Epidermal melanocyte (primary cell): ENCODE measurements at regions not wholly inside any gene's neighbourhood (a gene's known extent, or its start where the extent isn't known, plus 50 kb on each side); places are given as distances from the start of the nearest gene placed in this dataset.

Experiments
- DNase-seq: peaks from one replicate; pipeline ENCODE4 v3.0.0; 2011; ENCODE audit warnings: low spot score; ENCODE audit not compliant: insufficient read length

DNA sequence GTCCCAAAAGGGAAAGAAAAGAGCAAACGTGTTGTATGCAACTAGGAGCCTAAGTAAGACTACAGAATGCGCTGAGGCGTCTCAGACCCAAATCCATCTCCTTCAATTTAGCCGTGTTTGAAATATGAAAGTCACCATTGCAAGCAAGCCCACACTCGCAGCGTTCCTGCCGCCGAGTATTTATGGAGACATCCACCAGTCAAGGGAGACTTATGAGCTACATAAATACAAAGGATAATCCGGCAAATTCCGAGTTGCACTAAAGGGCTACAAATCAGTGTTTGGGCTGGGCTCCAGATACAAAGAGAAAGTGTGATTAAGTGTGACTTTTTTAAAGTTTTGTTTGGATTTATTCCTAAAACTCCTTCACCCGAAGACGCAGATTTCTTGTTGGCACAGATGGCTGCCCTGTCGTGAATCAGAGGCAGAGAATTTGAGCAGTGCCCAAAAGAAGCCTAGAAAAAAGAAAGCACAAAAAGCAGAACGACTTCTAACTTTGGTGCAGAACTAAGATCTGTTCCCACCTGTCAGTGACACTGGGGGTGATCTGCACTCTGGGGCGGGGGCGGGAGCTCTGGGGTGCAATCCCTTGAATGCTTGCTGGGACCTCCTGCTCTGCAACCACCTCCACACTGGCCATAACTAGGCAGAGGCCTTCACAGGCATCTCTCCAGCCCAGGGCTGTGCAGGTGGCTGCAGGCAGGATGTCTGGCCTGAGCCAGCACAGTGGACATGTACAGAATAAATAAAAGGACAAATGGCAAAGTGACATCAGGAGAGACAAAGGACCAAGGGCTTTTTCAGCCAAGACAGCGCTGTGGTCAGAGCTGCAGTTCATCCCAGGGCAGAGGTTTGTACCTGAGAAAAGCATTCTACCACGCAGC is 489.7 kb downstream of the NPHP4 start:
- DNase-seq: no peak

DNA sequence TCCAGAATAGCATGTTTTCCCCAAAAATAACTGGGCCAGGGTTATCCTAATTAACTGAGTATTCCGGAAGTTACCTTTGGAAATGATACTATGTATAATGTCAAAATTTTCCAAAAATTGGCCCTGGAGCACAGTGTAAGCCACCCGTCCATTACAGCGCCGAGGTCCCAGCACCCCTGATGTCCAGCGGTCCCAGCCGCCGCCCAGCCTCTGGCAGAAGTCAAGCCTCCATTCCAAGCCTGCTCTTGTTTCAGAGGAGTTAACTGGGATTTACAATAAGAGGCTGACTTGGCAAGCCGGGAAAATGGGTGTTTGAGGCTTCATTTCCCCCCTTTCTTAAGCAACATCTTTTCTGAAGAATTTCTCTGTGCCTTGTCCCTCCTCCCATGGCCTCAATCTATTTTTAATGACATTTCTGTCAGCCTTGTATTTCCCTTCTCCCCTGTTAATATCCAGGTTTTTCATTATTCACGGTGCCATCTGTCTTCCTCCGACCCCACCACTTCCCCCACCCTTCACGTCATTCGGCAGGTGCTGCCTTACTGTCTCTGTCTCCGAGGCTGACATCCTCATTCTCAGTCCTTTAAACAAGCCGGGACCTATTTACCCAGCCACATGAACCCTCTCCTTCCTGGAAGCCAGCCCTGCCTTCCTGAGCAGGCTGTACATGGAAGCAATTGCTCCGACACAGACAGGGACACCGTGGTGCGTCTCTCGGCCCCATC is 490.9 kb downstream of the NPHP4 start:
- DNase-seq: no peak

DNA sequence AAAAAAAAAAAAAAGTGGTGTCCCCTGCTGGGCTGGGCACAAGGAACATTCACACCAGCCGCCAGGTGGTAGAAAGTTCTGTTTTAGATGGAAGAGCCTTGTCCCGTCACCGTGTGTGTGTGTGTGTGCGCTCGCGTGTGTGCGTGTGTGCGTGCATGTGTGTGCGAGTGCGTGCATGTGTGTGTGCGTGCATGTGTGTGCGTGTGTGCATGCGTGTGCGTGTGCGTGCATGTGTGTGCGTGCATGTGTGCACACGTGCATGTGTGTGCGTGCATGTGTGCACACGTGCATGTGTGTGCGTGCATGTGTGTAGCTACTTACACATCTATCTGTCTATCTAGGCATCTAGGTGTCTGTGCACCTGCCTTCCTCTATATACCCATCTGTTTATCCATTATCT is 491.7 kb downstream of the NPHP4 start:
- DNase-seq: no peak

DNA sequence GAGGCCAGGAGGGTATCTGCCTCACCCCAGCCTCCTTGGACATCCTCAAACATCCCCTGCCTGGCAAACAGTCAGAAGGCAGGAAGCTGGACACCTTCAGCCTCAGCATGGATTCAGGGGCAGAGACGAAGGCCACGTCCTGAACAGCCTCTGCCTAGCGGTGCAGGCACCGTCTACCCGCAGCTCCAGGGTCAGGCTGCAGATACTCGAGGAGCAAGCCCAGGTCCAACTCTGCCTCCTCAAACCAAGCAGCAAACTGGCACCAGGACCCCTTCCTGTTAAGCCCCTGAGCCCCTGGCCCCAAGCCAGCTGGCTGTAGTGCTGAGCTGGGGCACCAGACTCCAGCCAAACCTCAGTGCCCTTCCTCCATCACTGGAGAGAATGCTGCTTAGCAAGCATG is 494.7 kb downstream of the NPHP4 start:
- DNase-seq: no peak

DNA sequence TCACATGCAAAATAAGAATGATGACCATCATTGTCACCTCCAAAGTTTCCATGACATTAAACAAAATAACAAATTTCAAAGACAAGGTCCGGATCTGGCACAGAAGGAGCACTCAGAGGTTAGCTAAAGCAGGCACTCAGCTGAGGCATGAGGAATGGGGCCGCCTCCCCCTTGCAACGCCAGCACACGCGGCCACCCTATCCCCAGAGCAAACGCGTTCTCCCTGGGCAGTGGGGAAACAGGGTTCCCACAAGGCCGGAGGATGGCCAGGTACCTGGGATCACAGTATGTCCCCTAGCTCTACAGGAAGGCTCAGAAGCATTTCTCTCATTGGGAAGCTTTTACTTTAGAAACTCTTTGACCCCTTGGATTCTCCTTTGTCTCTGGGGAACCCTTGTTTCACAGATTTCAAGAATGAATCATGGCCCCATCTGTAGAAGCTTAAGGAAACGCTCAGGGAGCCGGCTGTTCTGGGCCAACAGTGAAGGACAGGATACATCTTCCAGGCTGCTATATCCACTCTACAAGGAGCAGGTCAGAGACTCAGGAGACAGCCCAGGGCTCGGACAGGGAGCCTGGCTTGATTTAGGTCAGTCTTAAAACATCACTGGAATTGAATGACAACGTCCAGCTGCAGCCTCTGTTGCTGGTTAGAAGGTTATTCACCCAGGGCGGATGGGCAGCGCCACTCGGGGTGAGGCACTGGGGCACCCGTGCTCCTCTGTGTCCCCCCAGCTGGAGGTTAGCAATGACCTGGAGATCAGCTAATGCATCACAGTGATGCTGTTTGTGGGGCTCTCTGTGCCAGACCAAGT is 496.4 kb downstream of the NPHP4 start:
- DNase-seq: no peak

DNA sequence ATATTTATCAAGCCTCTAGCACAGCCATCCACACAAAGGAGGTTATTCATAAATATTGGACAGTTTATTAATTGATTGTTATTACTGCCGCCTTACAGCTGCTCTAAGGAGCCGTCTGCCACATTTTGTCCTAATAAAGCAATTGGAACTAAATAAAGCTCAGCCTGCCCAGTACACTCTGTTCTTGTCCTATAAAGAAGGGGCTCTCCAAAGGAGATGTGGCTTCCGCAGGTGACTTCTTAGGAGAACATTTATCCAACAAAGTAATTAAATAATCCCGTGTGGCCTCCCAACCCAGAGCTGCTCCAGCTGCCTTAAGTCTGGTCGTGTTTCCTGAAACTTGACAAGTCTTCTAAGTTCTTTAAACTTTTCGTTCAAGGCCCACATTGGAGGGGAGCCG is 497.7 kb downstream of the NPHP4 start:
- DNase-seq: no peak

DNA sequence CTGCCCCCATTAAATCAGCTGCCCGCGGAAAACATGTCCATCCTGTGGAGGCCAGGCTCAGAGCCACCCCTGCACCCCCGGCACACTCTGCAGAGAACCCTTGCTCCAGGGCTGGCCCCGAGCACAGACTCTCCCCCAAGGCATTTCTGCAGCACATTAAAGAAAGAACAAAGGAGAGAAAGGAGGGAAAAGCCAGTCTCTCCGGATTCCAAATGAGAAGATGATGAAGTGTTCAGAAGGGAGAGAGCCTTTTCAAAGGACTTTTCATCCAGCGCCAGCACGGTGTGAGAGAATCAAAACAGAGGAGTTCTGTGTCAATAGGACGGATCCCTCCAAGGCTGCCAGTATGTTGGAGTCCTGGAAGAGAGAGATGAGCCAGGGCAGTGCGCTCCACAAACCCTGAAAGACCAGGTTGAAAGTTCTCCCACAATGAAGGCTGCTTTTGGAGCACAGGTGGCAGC is 498.3 kb downstream of the NPHP4 start:
- DNase-seq: no peak

DNA sequence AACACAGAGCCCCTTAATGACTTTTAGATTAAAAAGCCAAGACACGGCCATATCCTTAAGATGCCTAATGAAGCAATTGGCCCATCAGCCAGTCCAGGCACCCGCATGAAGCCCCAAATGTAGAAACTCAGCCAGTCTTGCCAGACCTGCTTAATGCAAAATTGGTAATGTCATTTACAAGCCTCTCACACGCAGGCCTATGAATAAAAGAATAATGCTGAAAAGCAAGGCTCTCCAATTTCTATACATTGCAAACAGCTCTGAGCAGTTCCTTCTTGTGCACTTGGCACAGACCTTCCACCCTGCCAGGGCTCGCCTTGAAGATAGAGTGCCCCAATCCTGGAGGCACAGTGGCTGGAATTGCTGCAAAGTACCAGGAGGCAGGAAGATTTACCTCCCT is 498.9 kb downstream of the NPHP4 start:
- no peak for DNase-seq

DNA sequence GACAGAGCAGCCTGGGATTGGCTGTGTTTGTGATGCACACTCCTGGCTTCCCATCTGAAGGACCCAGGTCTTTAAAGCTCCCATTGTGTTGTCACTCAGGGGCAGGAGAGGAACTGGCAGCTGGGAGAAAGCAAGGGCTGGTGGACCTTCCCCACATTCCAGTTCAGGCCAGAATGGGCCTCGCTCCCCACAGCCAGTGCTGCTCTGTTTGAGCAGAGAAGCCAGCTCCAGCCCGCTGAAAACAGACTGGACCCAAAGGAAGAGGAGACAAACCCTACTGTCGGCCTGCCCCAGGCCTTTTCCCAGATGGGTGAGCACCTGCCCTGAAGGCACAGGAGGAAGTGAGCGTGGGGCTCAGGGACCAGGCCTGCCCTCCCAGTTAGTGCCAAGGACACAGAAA is 499.4 kb downstream of the NPHP4 start:
- no peak for DNase-seq

DNA sequence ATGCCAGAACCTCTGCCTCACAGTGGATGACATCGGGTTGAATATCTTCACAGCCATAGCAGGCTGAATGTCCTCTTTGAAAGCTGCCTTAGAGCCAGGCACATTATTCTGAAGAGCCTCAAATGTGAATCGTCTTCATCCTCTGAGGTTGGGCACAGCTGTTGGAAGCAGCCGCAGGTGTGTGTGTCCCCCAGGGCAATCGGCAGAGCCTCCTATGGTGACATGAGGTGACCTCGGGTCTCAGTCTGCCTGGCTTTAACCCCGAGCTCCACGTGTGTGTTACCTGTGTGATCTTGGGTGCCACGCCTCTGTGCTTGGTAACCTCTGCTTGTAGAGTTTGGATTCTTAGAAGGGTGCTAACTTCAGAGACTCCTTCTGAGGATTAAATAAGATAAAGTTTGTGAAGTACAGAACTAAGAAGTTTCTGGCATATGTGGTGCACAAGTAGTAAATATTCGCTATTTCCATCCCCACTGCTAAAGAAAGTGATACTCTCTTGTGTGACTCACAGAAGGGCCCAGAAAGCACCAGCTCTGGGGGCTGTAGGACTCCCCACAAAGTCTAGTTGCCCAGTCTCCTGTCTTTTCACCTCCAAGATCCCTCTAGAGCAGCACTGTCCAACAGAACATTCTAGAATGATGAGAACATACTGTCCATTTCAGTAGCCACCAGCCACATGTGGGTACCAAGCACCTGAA is 500.9 kb downstream of the NPHP4 start:
- DNase-seq: no peak

DNA sequence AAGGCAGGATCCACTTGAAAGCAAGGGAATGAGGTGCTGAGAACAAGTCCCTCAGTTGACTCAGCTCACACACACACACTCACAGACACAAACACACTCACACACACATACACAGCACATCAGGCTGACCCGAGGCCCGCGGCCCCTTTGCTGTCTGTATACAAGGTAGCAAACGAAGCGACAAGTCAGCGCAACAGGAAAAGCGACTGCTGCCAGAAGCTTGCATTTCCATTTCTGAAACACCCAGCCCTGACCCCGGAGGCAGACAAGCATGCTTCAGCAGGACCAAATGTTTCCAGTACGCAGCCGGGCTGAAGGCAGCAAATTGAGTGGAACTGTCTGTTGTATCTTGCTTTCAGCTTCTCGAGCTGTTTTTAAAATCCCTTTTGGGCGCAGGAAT is 501.6 kb downstream of the NPHP4 start:
- no peak for DNase-seq

DNA sequence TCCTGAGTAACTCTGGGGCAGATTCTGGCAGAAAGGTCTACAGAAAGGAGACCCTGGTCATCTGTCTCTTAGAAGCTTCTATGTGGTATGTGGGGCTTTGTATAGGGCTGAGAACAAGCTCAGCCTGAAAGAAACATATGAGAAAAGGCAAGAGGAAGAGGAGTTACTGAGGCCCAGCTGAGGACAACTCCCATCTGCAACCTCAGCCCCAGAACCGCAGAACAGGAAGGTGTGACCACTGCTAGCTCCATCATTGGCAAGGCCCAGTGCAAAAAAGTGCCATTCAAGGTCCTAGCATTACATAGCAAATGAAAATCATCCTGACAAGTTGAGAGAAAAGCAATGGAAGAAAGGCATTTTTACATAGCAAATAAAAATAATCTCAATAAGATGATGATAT is 503.8 kb downstream of the NPHP4 start:
- no peak for DNase-seq

DNA sequence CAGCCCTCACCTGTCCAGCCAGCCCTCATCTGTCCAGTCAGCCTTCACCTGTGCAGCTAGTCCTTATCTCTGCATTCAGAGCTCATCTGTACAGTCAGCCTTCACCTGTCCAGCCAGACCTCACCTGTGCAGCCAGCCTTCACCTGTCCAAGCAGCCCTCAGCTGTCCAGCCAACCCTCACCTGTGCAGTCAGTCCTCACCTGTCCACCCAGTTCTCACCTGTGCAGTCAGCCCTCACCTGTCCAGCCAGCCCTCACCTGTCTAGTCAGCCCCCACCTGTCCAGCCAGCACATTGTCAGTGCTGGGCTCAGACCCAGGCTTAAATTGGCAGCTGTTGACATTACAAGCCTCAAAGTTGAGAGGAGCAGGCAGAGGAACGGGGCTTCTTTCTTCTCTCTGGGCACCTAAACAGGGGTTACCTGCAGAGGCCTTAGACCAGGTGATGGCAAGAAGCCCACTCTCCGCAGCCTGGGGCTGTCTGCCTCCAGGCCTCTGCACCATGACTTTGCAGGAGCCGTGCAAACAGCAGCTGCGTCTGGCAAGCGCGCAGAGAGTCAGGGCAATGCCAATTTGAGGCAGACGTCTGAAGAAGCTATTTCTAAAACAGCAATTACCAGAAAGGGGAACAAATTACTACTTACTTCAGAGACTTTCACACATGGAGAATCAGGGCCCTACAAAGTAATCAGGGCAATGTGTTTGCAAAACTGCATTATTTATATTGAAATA is 506.1 kb downstream of the NPHP4 start:
- no peak for DNase-seq

DNA sequence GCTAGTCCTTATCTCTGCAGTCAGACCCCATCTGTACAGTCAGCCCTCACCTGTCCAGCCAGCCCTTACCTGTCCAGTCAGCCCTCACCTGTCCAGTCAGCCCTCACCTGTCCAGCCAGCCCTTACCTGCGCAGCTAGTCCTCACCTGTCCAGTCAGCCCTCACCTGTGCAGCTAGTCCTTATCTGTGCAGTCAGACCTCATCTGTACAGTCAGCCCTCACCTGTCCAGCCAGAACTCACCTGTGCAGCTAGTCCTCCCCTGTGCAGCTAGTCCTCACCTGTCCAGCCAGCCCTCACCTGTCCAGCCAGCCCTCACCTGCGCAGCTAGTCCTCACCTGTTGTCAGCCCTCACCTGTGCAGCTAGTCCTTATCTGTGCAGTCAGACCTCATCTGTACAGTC is 506.8 kb downstream of the NPHP4 start:
- DNase-seq: no peak

DNA sequence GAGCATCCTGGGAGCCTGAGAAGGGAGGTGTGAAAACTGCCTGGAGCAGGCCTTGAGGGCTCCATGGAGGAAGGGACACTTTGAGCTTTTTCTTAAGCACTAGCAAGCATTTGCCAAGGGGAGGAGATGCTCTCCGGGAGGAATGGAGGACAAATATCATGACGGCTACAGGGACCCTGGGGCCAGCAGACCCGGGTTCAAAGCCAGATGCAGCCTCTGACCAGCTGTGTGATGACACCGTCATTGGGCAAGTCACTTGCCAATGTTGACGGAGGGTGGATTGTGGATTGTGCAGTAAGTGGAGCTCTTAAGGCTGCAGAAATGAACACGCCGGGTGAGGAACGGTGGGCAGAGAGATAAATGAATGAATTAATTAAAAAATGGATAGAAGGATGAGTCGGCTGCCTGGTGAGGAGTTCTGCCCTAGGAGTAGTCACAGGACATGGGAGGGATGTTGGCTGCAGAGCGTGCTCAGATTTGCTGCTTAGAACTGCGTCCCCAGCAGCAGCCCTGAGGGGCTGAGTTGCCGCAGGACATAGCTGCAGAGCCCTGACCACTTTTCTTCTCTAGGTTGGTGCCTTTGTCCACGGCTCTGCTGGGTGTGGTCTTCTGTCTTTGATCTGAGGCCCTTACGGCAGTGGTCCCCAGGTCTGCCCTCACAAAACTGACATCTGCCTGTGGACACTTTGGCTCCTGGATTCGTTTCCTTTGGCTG is 507.6 kb downstream of the NPHP4 start:
- DNase-seq: no peak

DNA sequence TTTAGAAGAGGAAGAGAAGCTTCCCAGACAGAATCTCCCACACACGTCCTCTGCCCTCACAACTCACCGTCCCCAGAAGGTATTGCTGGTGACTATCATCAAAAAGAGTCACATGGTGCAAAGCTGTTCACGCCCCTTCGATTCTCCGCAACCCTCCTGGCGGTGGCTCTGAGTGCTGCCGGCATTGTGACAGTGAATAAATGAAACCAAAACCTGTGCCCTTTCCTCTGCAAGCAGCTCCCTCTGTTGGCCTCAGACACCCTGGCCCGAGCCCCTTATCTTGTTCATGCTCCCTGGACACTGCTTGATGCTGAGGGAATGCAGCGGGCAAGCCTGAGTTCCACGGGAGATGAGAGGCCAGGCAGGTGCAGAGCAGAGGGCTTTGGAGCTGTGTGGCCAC is 510.3 kb downstream of the NPHP4 start:
- DNase-seq: no peak

DNA sequence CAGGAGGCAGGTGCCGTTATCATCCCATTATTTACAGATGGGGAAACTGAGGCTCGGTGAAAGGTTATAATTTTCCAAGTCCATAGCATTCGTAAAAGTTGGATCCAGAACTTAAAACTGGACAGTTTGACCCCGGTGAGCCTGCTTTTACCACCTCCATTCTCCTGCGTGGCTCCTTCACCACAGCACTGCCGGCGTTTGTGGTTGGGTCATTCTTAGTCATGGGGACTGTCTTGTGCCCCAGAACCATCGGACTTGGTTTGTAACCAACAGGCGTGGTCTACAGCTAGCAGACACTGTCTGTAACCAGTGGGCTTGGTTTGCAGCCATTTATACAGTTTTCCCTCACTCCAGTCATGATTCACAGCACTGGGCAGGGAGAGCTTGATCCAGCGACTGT is 511.3 kb downstream of the NPHP4 start:
- DNase-seq: no peak

DNA sequence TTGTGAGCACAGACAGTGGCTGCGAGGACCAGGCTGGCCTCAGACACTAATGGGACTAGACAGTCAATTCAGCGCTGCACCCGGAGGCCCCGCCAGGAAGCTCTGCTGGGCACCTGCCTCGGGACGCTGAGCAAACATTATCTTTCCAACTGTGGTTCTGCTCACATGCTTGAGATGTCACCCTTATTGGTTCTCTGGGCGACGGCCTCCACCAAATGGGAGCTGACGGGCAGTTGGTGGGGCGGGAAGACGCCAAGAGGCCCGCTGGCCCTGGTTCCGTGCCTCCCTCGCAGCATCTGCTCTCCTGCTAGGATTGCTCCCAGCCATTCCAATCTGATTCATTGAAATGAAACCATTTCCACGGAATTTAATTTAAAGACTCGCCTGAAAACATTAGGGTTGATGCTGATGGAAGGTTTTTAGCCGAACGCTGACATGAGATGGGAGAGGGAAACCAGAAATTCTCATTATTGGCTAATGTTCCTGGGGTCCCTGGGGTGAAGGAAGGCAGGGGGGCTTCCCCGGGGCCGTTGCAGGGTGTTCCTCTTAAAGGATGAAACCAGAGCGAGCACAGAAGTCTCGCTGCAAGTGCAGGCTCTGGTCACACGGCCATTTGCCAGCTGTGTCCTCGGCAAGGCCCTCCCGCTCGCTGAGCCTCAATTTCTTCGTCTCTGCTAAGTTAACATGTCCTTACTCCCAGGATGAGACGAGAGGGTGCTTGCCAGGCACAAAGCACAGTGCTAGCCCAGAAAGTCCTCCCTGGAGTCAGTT is 512.2 kb downstream of the NPHP4 start:
- no peak for DNase-seq

DNA sequence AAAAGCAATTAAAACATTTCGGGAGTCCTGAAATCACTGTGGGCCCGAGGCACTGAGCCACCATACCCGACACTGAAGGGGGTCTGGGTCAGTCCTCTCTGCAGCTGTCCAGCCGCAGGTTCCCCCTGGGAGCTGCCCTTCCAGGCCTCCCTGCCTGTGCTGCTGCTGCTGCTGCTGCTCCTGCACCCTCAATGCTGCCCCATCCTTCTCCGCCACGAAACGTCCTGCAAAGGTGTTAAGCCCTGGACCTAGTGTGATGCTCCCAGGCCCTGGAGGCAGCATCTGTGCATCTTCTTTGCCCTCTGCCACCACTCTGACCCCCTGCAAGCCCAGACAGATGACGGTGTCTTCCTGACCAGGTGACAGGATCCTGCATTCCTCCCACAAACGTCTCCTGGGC is 513.3 kb downstream of the NPHP4 start:
- no peak for DNase-seq
